Suprapubic skin (tissue), 3 donors: ENCODE measurements at regions not wholly inside any gene's neighbourhood (a gene's known extent, or its start where the extent isn't known, plus 50 kb on each side); places are given as distances from the start of the nearest gene placed in this dataset.

Experiments
- CTCF ChIP-seq, 2 donors: fragments of 200-600 bp in 1 of 2; fragments of 450-650 bp in 1 of 2; sonication (generic) in 1 of 2; IDR thresholded peaks; one replicate each; pipeline ENCODE4 v1.5.1; 2016 to 2019; ENCODE audit warnings: antibody characterized with exemption in 2 of 2, mild to moderate bottlenecking in 1 of 2, moderate library complexity in 1 of 2
- POLR2AphosphoS5 ChIP-seq, 3 donors: sonication (generic); formaldehyde crosslinking; IDR thresholded peaks; one replicate each; pipeline ENCODE4 v1.6.1; 2017; ENCODE audit warnings: antibody characterized with exemption in 3 of 3

GRCh38 chr1:96210054-96210453 is 511.5 kb upstream of the PTBP2 start:
- TF ChIP-seq POLR2AphosphoS5 (IDR thresholded peaks at IDR 0.05) (no peak), CTCF (IDR thresholded peaks at IDR 0.05) (no peak)
